Muscle of leg (tissue), 3 donors: ENCODE measurements at regions not wholly inside any gene's neighbourhood (a gene's known extent, or its start where the extent isn't known, plus 50 kb on each side); places are given as distances from the start of the nearest gene placed in this dataset.

ENCODE experiments used
- DNase-seq: peaks from one replicate; pipeline ENCODE4 v3.0.0; 2013
- H3K27ac ChIP-seq: one replicate; pipeline ENCODE4 v1.5.1; 2013; ENCODE audit warnings: mild to moderate bottlenecking, low read length, control low read depth
- H3K27me3 ChIP-seq: one replicate; pipeline ENCODE4 v1.6.1; 2013; ENCODE audit warnings: low read length; ENCODE audit not compliant: control insufficient read depth, insufficient read depth
- H3K36me3 ChIP-seq: one replicate; pipeline ENCODE4 v1.6.1; 2013; ENCODE audit warnings: low read length; ENCODE audit not compliant: control insufficient read depth, insufficient read depth
- H3K4me1 ChIP-seq: one replicate; pipeline ENCODE4 v1.6.1; 2013; ENCODE audit warnings: low read length; ENCODE audit not compliant: control insufficient read depth, insufficient read depth
- H3K4me3 ChIP-seq: one replicate; pipeline ENCODE4 v1.5.1; 2013; ENCODE audit warnings: low read length, control low read depth
- H3K9me3 ChIP-seq: replicated peaks from 2 replicates; pipeline ENCODE4 v1.6.1; 2013; ENCODE audit warnings: low read depth, low read length; ENCODE audit not compliant: control insufficient read depth
- WGBS: methylation state at CpG from one replicate; pipeline ENCODE4 v1.1.5; 2013; ENCODE audit warnings: missing lambda C conversion rate; ENCODE audit not compliant: insufficient coverage; 5-methylcytosine and 5-hydroxymethylcytosine counted together

DNA sequence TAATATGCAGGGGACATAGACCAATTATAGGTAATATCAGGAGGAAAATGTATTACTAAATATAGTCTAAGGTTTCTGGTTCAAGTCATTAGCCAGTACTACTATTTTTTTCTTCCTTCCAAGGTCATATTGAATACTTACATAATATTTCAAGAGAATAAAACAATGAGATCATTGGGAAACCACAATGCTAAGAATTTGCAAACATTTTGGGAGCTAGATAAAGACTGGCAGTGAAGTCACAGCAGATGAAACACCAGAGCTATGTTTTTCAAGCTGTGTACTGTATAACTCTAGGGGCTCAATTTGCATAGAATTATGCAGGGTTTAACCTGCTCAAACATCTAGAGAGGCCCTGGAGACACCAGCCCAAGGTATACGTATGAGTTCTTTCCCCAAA, 80.5 kb upstream of the KCNH7 start:
- no CpG with 5 or more reads among the region's 1 CpG for WGBS
- H3K36me3 ChIP-seq, result no peaks in the 10 kb centered on the region

DNA sequence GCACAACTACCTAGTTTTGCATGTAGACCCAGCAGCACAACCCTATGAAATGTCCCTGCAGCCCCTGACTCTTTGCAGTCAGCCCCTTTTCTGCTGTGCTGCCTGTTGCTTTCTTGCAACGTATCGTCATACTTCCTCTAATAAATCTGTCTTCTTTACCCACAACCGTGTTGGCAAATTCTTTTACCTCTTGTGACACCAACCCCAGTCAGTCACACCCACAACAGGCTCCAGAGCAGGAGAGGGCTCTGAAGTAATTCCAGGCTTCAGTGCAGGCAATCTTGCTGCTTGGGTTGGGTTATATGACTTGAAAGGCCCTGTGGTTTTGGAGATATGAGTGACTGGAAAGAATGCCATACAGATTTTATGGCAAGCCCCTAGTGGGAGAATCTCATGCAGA, 79.1 kb upstream of the KCNH7 start:
- Histone ChIP-seq H3K4me1 (no peaks in the 10 kb centered on the region), H3K9me3 (no peaks in the 10 kb centered on the region), H3K27ac (no peak overlapping the region), H3K27me3 (no peaks in the 10 kb centered on the region), H3K4me3 (no peak overlapping the region), H3K36me3 (no peaks in the 10 kb centered on the region)
- DNase-seq, result no peak
- 58% methylated on average over 2 of the region's 3 CpGs for WGBS

More for the DNA sequence above, 80.5 kb upstream of the KCNH7 start:
- DNase-seq, result no peak
- Histone ChIP-seq H3K9me3 (no peaks in the 10 kb centered on the region), H3K4me1 (no peaks in the 10 kb centered on the region), H3K4me3 (no peak overlapping the region), H3K27me3 (no peaks in the 10 kb centered on the region), H3K27ac (no peak overlapping the region)

DNA sequence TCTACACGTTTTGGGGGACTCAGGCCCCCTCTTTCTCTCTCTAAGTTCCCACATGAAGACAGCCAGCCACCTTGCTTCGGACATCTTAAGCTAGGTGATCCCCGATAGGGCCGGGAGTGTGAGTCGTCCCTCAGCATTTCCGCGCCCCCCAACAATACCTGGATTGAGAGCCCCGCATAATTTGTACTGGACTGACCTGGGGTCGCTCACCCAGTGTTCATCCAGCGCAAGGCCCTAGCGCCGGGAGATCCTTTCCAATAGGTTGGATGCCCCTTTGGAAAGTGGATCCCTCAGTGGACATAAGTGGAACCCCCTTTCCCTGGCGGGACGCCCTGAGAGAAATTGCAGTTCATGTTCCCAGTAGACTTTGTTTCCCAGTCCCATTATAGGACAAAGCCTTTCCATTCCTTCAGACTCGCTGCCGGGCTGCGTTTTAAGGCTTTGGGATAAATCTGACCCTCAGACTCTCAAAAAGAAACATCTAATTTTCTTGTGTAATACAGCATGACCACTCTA, 77.8 kb upstream of the KCNH7 start:
- no peak for DNase-seq
- Histone ChIP-seq H3K4me1 (no peaks in the 10 kb centered on the region), H3K27ac (no peak overlapping the region), H3K9me3 (no peaks in the 10 kb centered on the region), H3K4me3 (no peak overlapping the region), H3K27me3 (no peaks in the 10 kb centered on the region), H3K36me3 (no peaks in the 10 kb centered on the region)
- 96% methylated on average over 16 of the region's 17 CpGs for WGBS

DNA sequence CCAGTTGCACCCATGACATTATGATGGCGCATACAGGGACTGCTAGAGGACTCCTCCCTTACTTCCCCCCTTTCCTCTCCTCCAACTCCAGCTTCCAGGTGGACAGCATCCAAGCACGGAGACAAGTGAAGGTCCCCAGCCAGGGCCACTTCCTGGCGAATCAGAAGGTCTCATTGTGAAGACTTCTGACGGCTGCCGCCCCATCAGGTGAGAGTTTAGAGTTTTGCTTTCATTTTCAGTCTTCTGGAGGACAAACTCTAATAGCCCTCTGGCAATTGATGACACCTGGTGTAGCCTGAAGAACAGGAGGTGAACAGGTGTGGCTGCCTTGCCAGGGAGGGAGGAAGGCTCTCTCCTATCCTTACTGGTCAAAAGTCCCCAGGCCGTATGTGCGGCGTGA, 77.3 kb upstream of the KCNH7 start:
- Histone ChIP-seq H3K36me3 (no peaks in the 10 kb centered on the region), H3K9me3 (no peaks in the 10 kb centered on the region), H3K27me3 (no peaks in the 10 kb centered on the region), H3K27ac (no peak overlapping the region), H3K4me1 (no peaks in the 10 kb centered on the region), H3K4me3 (no peak overlapping the region)
- DNase-seq, result no peak
- WGBS, result 96% methylated on average over 4 of the region's 8 CpGs

DNA sequence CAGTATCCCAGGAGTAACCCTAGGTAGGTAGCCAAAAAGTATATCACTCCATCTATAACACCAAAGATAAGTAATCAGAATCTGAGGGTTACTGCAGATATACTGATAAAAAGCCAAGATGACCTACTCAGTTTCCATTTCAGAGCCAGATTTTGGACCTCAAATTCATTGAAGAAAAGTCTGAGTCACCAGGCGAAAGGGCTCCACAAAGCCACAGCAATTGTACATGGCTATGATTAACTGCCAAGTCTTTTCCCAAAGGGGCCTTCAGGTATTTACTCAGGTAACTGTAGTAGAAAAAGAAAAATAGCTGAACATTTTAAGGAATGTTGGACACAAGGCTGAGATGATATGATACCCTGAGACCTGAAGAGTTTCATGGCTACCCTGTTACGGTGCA, 75.6 kb upstream of the KCNH7 start:
- DNase-seq, result no peak
- no peaks in the 10 kb centered on the region for H3K4me1 ChIP-seq
- WGBS, result no CpG with 5 or more reads among the region's 2 CpGs

DNA sequence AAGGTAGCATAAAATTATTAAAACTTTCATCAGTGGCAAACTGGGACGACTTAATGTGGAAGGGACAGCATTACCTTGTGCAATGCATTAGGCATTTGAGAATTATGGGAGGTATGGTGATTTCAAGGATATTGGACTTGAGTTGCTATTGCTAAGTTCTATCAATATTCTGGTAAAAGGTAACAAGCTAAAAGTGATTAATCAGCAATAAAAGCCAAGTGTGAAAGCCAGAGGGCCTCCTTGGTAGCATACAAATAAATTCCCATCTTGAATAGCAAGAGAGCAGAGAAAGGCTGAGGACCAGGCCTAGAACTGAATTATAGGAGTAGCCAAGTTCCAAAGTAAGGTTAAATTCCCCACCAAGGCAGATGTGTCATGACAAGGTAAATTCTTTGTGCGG, 74.2 kb upstream of the KCNH7 start:
- DNase-seq, result no peak
- Histone ChIP-seq H3K4me1 (no peaks in the 10 kb centered on the region), H3K4me3 (no peak overlapping the region), H3K36me3 (no peaks in the 10 kb centered on the region), H3K27me3 (no peaks in the 10 kb centered on the region), H3K9me3 (no peaks in the 10 kb centered on the region), H3K27ac (no peak overlapping the region)
- no CpG with 5 or more reads among the region's 2 CpGs for WGBS

More for the DNA sequence above, 75.6 kb upstream of the KCNH7 start:
- no peak overlapping the region for H3K27ac ChIP-seq
- H3K9me3 ChIP-seq, result no peaks in the 10 kb centered on the region
- H3K4me3 ChIP-seq, result no peak overlapping the region
- H3K36me3 ChIP-seq, result no peaks in the 10 kb centered on the region
- no peaks in the 10 kb centered on the region for H3K27me3 ChIP-seq

DNA sequence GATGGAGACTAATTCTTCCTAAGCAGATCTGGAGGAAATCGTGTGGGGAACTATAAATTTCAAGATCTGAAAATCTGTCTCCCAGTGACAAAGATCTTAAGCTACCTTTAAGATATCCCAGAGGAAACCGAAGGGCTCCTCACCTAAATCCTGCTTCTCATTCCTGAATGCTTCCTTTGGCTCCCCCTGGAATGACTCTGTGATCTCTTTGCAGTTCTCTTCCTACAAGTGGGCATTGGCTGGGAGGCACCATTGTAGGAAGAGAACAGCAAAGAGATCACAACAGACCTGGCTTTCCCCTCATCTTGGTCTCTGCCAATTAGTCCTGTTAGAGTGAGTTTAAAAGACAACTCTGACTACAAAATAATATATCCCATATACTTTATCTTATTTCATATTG, 70.0 kb upstream of the KCNH7 start:
- Histone ChIP-seq H3K4me3 (no peak overlapping the region), H3K9me3 (no peaks in the 10 kb centered on the region), H3K36me3 (no peaks in the 10 kb centered on the region), H3K27ac (no peak overlapping the region), H3K27me3 (no peaks in the 10 kb centered on the region), H3K4me1 (no peaks in the 10 kb centered on the region)
- DNase-seq, result no peak
- no CpG with 5 or more reads among the region's 2 CpGs for WGBS

DNA sequence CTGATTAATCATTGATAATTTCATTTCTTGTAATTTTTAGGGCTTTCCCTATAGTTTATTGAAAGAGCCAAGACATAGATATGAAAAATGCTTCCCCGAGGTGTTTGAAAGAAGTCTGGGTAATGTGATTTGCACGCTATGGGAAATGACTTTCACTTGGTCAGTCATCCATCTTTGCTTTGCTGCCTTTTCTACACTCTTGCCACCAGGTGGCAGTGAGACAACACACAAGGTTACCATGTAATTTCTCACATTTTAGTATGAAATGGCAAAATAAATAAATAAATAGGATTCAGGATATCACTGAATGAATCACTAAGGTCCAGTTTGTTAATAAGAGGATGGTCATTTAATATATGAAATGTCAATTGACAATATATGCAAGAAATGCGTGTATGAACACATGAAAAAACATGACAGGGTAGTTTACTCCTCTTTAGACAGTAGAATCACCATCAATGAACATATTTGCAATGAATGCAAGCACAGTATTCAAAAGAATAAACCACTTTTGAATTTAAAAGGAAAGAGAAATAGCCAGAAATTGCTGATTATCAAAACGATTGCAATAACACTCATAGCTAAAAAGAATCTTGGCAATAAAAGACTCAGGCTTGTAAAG, 52.2 kb upstream of the KCNH7 start:
- WGBS, result no CpG with 5 or more reads among the region's 4 CpGs
- no peak overlapping the region for H3K27ac ChIP-seq
- DNase-seq, result peak; percentile 12
- H3K9me3 ChIP-seq, result no peaks in the 10 kb centered on the region
- no peaks in the 10 kb centered on the region for H3K27me3 ChIP-seq
- H3K36me3 ChIP-seq, result no peaks in the 10 kb centered on the region
- no peaks in the 10 kb centered on the region for H3K4me1 ChIP-seq
- no peak overlapping the region for H3K4me3 ChIP-seq

DNA sequence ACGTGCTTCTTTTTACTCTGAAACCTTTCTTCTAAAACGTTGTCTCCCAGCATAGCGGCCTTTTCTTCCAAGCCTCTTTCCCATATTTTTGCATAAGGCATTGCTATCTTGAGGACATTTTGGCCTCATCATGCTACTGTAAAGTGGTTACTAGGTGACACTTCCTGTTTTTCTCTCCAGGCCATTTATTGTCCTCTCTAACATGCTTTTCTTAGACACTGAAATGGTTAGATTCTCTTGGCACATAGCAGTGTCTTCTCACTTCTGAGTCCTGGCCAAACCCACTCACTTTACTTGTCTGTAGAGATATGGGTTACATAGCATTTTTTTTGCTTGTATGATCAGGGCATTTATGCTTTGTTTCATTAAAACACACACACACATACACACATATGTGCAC, 50.1 kb upstream of the KCNH7 start:
- Histone ChIP-seq H3K4me1 (no peaks in the 10 kb centered on the region), H3K27me3 (no peaks in the 10 kb centered on the region), H3K36me3 (no peaks in the 10 kb centered on the region), H3K4me3 (no peak overlapping the region), H3K9me3 (no peaks in the 10 kb centered on the region), H3K27ac (no peak overlapping the region)
- DNase-seq, result peak; percentile 24
- WGBS, result no CpG with 5 or more reads among the region's 3 CpGs
